ENCODE measurements at regions not wholly inside any gene's neighbourhood (a gene's known extent, or its start where the extent isn't known, plus 50 kb on each side); places are given as distances from the start of the nearest gene placed in this dataset.

DNA sequence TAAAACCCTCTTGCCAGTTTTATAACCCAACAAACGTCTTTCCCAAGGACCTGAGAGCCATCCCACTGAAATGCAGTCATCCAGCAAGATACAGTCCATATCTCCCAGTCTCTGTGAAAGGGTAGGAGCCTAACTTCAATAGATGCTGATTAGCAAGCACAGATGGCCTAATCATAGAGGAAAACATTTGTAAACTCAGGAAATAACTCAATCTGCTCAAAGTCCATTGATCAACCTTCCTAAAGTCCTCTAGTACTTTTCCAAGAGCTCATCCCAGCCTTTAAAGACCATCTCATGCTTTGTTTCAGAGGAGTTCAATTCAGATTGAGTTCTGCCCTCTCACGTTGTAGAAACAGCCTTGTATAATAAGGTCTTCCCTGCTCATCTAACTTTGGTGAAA is 324.2 kb downstream of the MRPS30 start:
- H3K4me3 ChIP-seq (ENCODE audit: control extremely low read depth in 1 of 5, extremely low read depth in 1 of 5, insufficient read depth in 1 of 5, low read depth in 2 of 5, low read length in 4 of 5), result no peak overlapping the region
- Mint-ChIP-seq H3K4me3 (no peak overlapping the region), H3K9me3 (ENCODE audit: insufficient read depth) (no peaks in the 10 kb centered on the region), H3K4me1 (no peaks in the 10 kb centered on the region), H3K27me3 (no peaks in the 10 kb centered on the region), H3K27ac (no peak overlapping the region)
- H3K79me2 ChIP-seq (ENCODE audit: control insufficient read depth, insufficient read depth, low read length), result no peaks in the 10 kb centered on the region
- H2AFZ ChIP-seq (ENCODE audit: insufficient read depth, low read depth, low read length, poor library complexity, severe bottlenecking), result no peak overlapping the region
- H3K9ac ChIP-seq (ENCODE audit: low read length), result no peak overlapping the region
- no peaks in the 10 kb centered on the region for H4K20me1 ChIP-seq (ENCODE audit: control insufficient read depth, insufficient read depth, low read length, poor library complexity, severe bottlenecking)
- intact Hi-C loops (cut with micrococcal nuclease), result no loop called here
- WGBS (ENCODE audit: insufficient coverage), result 29% methylated on average over 1 of the region's 2 CpGs
- no peak overlapping the region for H3K27ac ChIP-seq (ENCODE audit: low read length in 2 of 2)
- H3K4me1 ChIP-seq (ENCODE audit: control insufficient read depth in 2 of 2, insufficient read depth in 2 of 2, low read length in 2 of 2), result no peaks in the 10 kb centered on the region
- peaks cover 0 to 3% (median 0%) of the 10 kb centered on the region in 3 donors for H3K9me3 ChIP-seq (ENCODE audit: control extremely low read depth in 1 of 3, control insufficient read depth in 2 of 3, insufficient read depth in 1 of 3, low read length in 2 of 3)
- DNase-seq, result no peak
- ChIA-PET POLR2A (no interaction called here), CTCF (no interaction called here)
- ATAC-seq (ENCODE audit: low read depth), result no peak
- H3K36me3 ChIP-seq (replicated peaks in 1 of 2; ENCODE audit: control extremely low read depth in 1 of 2, control insufficient read depth in 1 of 2, extremely low read depth in 1 of 2, insufficient read depth in 2 of 2, low read length in 1 of 2), result no peaks in the 10 kb centered on the region
- H3K4me2 ChIP-seq (replicated peaks; ENCODE audit: low read depth, low read length, poor library complexity, severe bottlenecking), result no peak overlapping the region
- TF ChIP-seq, protein P1, sequence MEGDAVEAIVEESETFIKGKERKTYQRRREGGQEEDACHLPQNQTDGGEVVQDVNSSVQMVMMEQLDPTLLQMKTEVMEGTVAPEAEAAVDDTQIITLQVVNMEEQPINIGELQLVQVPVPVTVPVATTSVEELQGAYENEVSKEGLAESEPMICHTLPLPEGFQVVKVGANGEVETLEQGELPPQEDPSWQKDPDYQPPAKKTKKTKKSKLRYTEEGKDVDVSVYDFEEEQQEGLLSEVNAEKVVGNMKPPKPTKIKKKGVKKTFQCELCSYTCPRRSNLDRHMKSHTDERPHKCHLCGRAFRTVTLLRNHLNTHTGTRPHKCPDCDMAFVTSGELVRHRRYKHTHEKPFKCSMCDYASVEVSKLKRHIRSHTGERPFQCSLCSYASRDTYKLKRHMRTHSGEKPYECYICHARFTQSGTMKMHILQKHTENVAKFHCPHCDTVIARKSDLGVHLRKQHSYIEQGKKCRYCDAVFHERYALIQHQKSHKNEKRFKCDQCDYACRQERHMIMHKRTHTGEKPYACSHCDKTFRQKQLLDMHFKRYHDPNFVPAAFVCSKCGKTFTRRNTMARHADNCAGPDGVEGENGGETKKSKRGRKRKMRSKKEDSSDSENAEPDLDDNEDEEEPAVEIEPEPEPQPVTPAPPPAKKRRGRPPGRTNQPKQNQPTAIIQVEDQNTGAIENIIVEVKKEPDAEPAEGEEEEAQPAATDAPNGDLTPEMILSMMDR (IDR thresholded peaks at IDR 0.05), result no peak
- TF ChIP-seq EZH2 (IDR thresholded peaks at IDR 0.05; ENCODE audit: borderline replicate concordance, insufficient read depth, low read depth, low read length, poor library complexity, severe bottlenecking), result no peak
- H3K27me3 ChIP-seq (replicated peaks in 1 of 4; ENCODE audit: control extremely low read depth in 1 of 4, control insufficient read depth in 3 of 4, insufficient read depth in 4 of 4, low read length in 3 of 4), result no peaks in the 10 kb centered on the region

DNA sequence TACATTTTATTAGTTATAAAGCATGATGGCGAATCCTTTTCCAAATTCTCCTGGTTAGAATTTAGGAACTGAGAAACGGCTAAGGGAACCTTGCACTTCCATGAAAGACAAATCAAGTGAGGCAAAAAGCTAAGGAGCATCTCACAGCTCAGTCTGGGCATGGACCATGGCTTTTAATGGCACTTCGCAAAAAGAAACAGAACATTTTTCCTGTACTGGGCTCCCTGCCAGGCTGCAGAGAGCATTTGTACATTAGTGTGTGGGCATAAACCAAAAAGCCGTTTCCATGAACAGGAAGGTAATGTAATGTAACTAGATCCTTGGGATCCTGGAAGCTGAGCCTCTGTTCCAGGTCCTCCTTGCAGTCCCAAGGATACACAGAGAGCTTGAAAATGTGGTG is 354.2 kb downstream of the MRPS30 start:
- no peak overlapping the region for H2AFZ ChIP-seq (ENCODE audit: insufficient read depth, low read depth, low read length, poor library complexity, severe bottlenecking)
- no peak overlapping the region for H3K27ac Mint-ChIP-seq

More for the DNA sequence above, 354.2 kb downstream of the MRPS30 start:
- H3K27me3 ChIP-seq (replicated peaks in 1 of 4; ENCODE audit: control extremely low read depth in 1 of 4, control insufficient read depth in 3 of 4, insufficient read depth in 4 of 4, low read length in 3 of 4), result no peaks in the 10 kb centered on the region
- Mint-ChIP-seq H3K27me3 (no peaks in the 10 kb centered on the region), H3K4me1 (no peaks in the 10 kb centered on the region), H3K4me3 (no peak overlapping the region), H3K9me3 (ENCODE audit: insufficient read depth) (peaks cover 3% of the 10 kb centered on the region)
- H3K9ac ChIP-seq (ENCODE audit: low read length), result no peak overlapping the region
- H4K20me1 ChIP-seq (ENCODE audit: control insufficient read depth, insufficient read depth, low read length, poor library complexity, severe bottlenecking), result no peaks in the 10 kb centered on the region
- H3K9me3 ChIP-seq (ENCODE audit: control extremely low read depth in 1 of 3, control insufficient read depth in 2 of 3, insufficient read depth in 1 of 3, low read length in 2 of 3), result no peaks in the 10 kb centered on the region
- TF ChIP-seq, protein P1 (IDR thresholded peaks at IDR 0.05), result no peak
- no peak for TF ChIP-seq EZH2 (IDR thresholded peaks at IDR 0.05; ENCODE audit: borderline replicate concordance, insufficient read depth, low read depth, low read length, poor library complexity, severe bottlenecking)
- POLR2A ChIA-PET, result no interaction called here
- intact Hi-C loops (cut with micrococcal nuclease), result no loop called here
- no peak overlapping the region for H3K4me3 ChIP-seq (ENCODE audit: control extremely low read depth in 1 of 5, extremely low read depth in 1 of 5, insufficient read depth in 1 of 5, low read depth in 2 of 5, low read length in 4 of 5)
- no peak overlapping the region for H3K27ac ChIP-seq (ENCODE audit: low read length in 2 of 2)
- H3K36me3 ChIP-seq (replicated peaks in 1 of 2; ENCODE audit: control extremely low read depth in 1 of 2, control insufficient read depth in 1 of 2, extremely low read depth in 1 of 2, insufficient read depth in 2 of 2, low read length in 1 of 2), result no peaks in the 10 kb centered on the region
- no peak overlapping the region for H3K4me2 ChIP-seq (replicated peaks; ENCODE audit: low read depth, low read length, poor library complexity, severe bottlenecking)
- no peaks in the 10 kb centered on the region for H3K4me1 ChIP-seq (ENCODE audit: control insufficient read depth in 2 of 2, insufficient read depth in 2 of 2, low read length in 2 of 2)
- no peaks in the 10 kb centered on the region for H3K79me2 ChIP-seq (ENCODE audit: control insufficient read depth, insufficient read depth, low read length)
- CTCF ChIA-PET, result no interaction called here
- DNase-seq, result no peak
- 62% methylated on average over 4 of the region's 4 CpGs for WGBS (ENCODE audit: insufficient coverage)
- no peak for ATAC-seq (ENCODE audit: low read depth)
